ENCODE measurements at regions not wholly inside any gene's neighbourhood (a gene's known extent, or its start where the extent isn't known, plus 50 kb on each side); places are given as distances from the start of the nearest gene placed in this dataset.

DNA sequence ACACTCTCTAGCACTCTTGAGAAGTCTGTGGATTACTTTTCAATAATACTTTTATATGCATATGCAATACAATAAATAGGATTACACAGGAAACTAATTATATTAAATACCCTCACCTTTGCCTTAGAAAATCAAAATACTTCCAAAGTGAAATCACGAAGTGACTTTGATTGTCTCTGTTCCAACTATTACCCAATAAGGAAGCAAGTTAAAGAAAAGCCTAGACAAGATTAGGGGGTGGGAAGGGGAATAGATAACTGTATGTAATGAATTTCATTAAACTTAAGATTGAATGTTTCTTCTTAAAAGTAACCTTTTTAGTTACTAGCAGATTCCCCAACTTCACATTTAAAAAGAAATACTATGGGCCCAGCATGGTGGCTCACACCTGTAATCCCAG lies 66.6 kb upstream of the SOX4 start:
- Histone ChIP-seq H3K4me3 (ENCODE audit: low read length) (no peak overlapping the region), H3K9me3 (replicated peaks; ENCODE audit: low read length) (no peaks in the 10 kb centered on the region), H3K4me1 (ENCODE audit: control insufficient read depth, insufficient read depth, low read length) (no peaks in the 10 kb centered on the region), H3K27me3 (ENCODE audit: control insufficient read depth, insufficient read depth, low read length) (peaks cover 10% of the 10 kb centered on the region), H3K9ac (ENCODE audit: low read depth, low read length) (no peak overlapping the region), H3K4me2 (ENCODE audit: low read length) (no peak overlapping the region), H3K36me3 (ENCODE audit: insufficient read depth, low read length) (no peaks in the 10 kb centered on the region)

DNA sequence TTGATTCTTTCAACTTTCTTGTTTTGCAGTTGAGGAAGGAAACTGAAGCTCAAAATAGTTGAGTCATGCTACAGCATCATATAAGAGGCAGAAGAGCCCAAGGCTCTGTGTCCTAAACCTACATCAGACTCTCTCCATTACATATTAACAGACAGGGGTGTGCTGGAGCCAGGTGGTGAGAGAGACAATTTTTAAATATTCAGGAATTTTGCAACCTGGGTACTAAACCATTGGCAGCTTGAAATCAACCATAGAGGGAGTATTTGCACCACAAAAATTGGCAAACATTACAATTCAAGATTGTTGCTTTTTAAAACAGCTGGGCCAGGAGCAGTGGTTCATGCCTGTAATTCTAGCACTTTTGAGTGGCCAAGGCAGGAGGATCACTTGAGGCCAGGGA lies 65.8 kb upstream of the SOX4 start:
- no peak overlapping the region for H3K4me2 ChIP-seq (ENCODE audit: low read length)
- H3K9me3 ChIP-seq (replicated peaks; ENCODE audit: low read length) = no peaks in the 10 kb centered on the region
- H3K27me3 ChIP-seq (ENCODE audit: control insufficient read depth, insufficient read depth, low read length) = peaks cover 10% of the 10 kb centered on the region
- H3K36me3 ChIP-seq (ENCODE audit: insufficient read depth, low read length) = no peaks in the 10 kb centered on the region
- H3K4me3 ChIP-seq (ENCODE audit: low read length) = no peak overlapping the region
- no peak overlapping the region for H3K9ac ChIP-seq (ENCODE audit: low read depth, low read length)
- H3K4me1 ChIP-seq (ENCODE audit: control insufficient read depth, insufficient read depth, low read length) = no peaks in the 10 kb centered on the region

DNA sequence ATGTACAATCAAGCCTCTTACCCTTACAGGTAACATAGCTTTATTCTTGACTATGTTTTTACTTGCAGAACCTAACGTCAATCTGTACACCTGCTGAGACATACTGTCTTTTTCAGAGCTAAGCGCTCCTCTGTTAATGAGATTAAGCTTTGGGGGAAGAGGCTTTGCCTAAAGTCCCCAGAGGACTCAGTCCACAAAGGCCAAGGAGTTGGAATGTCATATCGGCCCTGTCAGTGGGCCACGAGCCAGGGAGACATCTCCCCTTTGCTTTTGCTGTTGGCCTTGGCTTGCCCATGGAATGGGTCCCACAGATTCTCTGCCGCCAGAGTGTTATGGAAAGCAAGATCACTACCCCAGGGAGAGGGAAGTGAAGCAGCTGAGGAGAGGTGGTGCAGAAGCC lies 64.1 kb upstream of the SOX4 start:
- H3K9ac ChIP-seq (ENCODE audit: low read depth, low read length) = no peak overlapping the region
- peaks cover 2% of the 10 kb centered on the region for H3K27me3 ChIP-seq (ENCODE audit: control insufficient read depth, insufficient read depth, low read length)
- H3K4me1 ChIP-seq (ENCODE audit: control insufficient read depth, insufficient read depth, low read length) = no peaks in the 10 kb centered on the region
- no peaks in the 10 kb centered on the region for H3K36me3 ChIP-seq (ENCODE audit: insufficient read depth, low read length)
- no peak overlapping the region for H3K4me2 ChIP-seq (ENCODE audit: low read length)
- H3K4me3 ChIP-seq (ENCODE audit: low read length) = no peak overlapping the region
- H3K9me3 ChIP-seq (replicated peaks; ENCODE audit: low read length) = no peaks in the 10 kb centered on the region

DNA sequence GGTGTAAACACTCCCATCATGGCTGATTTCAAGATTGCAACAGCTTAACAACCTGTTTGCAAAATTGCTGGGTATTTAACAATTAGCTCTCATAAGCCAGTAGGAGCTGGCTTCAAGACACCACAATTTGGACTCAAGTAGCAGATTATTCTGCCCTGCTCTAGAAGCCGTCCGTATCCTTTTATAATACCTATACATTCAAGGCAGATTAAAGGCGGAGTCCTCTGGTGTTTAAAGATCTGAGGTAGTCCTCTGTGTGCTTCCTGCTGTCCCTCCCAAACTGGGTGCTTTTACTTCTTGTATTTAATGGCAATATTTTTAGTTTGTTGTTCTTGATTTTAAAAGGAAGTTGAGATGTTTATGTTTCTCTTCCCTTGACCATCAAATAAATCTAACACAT lies 62.2 kb upstream of the SOX4 start:
- H3K27me3 ChIP-seq (ENCODE audit: control insufficient read depth, insufficient read depth, low read length) = no peaks in the 10 kb centered on the region
- no peak overlapping the region for H3K4me2 ChIP-seq (ENCODE audit: low read length)
- no peak overlapping the region for H3K4me3 ChIP-seq (ENCODE audit: low read length)
- H3K4me1 ChIP-seq (ENCODE audit: control insufficient read depth, insufficient read depth, low read length) = no peaks in the 10 kb centered on the region
- H3K36me3 ChIP-seq (ENCODE audit: insufficient read depth, low read length) = no peaks in the 10 kb centered on the region
- no peak overlapping the region for H3K9ac ChIP-seq (ENCODE audit: low read depth, low read length)
- H3K9me3 ChIP-seq (replicated peaks; ENCODE audit: low read length) = no peaks in the 10 kb centered on the region

DNA sequence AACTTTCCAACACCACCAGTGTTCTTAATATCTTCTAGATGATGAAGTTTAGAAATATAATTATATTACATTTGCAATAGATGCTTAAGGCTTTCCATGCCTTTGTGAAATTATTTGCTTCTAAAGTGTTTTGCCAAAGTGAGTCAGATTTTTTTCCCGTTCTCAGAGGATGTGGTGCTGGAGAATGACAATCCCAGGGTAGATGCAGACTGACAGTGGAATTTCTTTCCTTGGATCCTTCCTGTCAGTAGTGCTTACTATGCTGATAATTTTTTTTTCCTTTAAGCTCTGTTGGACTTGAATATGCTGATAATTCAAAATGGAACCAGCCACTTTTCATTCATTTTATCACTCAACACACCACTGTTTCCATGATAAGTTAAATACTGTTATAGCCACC lies 59.9 kb upstream of the SOX4 start:
- H3K9ac ChIP-seq (ENCODE audit: low read depth, low read length) = no peak overlapping the region
- no peaks in the 10 kb centered on the region for H3K9me3 ChIP-seq (replicated peaks; ENCODE audit: low read length)
- no peaks in the 10 kb centered on the region for H3K36me3 ChIP-seq (ENCODE audit: insufficient read depth, low read length)
- H3K27me3 ChIP-seq (ENCODE audit: control insufficient read depth, insufficient read depth, low read length) = no peaks in the 10 kb centered on the region
- H3K4me3 ChIP-seq (ENCODE audit: low read length) = no peak overlapping the region
- no peak overlapping the region for H3K4me2 ChIP-seq (ENCODE audit: low read length)
- peaks cover 8% of the 10 kb centered on the region for H3K4me1 ChIP-seq (ENCODE audit: control insufficient read depth, insufficient read depth, low read length)

DNA sequence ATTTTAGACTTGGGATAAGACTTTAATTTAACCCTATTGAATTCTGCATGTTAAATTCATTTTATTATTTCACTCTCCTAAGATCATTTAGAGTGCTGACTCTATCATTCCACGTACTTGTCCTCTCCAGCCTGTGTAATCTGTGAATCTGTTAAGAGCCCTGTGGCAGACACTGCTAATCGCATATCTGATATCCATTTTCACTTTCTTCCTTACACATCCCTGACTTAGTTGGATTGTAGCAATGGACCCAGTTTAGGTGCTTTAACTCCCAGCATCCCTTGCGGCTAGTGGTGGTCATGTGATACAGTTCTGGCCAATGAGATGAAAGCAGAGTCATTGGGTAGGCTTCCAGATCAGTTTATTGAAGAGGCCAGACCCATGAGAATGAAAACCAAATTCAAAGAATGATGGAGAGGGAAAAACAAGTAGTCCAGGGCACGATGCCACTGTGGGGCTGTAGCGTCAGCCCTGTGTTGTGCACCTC lies 57.2 kb upstream of the SOX4 start:
- peaks cover 8% of the 10 kb centered on the region for H3K4me1 ChIP-seq (ENCODE audit: control insufficient read depth, insufficient read depth, low read length)
- no peak overlapping the region for H3K4me3 ChIP-seq (ENCODE audit: low read length)
- H3K36me3 ChIP-seq (ENCODE audit: insufficient read depth, low read length) = no peaks in the 10 kb centered on the region
- no peaks in the 10 kb centered on the region for H3K9me3 ChIP-seq (replicated peaks; ENCODE audit: low read length)
- no peak overlapping the region for H3K4me2 ChIP-seq (ENCODE audit: low read length)
- no peaks in the 10 kb centered on the region for H3K27me3 ChIP-seq (ENCODE audit: control insufficient read depth, insufficient read depth, low read length)
- no peak overlapping the region for H3K9ac ChIP-seq (ENCODE audit: low read depth, low read length)

DNA sequence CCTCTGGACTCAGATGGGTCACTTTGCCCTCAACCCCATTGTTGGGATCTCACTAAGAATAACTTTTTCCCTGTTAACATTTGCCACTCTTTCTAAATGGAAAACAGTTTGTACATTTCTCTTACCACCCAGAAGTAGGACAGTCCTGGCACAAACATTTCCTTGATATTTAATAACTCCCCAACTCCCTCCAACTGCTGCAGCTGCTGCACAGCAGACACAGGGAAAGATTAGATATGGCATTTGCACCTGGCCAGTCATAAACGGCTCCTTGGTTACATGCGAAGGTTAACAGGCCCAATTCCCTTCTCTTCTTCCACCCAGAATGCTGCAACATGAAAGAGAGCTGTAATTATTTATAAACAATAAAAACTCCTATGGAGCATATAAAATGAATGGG lies 55.9 kb upstream of the SOX4 start:
- Histone ChIP-seq H3K4me3 (ENCODE audit: low read length) (no peak overlapping the region), H3K9me3 (replicated peaks; ENCODE audit: low read length) (no peaks in the 10 kb centered on the region), H3K27me3 (ENCODE audit: control insufficient read depth, insufficient read depth, low read length) (no peaks in the 10 kb centered on the region), H3K4me1 (ENCODE audit: control insufficient read depth, insufficient read depth, low read length) (peaks cover 8% of the 10 kb centered on the region), H3K4me2 (ENCODE audit: low read length) (no peak overlapping the region), H3K36me3 (ENCODE audit: insufficient read depth, low read length) (no peaks in the 10 kb centered on the region), H3K9ac (ENCODE audit: low read depth, low read length) (no peak overlapping the region)

DNA sequence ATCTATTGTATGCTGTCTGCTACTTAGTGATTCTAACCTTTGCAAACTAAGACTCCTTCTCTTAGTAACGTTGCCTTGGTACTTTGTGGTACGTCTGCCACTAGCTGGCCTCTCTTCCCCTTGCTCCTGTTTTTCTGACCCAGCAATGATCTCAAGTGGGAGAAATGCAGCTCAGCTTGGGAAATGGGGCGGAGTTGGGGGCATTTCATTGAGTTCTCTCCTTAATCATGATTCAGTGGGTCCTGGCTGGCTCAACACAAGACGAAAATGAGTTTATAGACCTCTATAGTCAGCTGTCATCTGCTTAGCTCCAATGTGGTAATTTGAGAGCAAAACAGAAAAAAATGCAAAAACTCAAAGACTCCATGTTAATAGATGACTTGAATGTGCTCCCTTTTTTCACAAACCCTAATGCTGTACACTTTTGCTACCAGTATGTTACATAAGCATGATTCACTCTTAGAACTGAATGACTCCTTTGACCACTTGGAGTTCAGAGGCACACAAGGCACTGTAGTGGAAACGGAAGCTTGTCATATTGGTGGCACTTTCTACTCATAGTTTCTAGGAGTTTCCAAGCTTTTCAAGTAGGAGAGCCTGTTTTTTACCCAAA lies 55.3 kb upstream of the SOX4 start:
- no peaks in the 10 kb centered on the region for H3K36me3 ChIP-seq (ENCODE audit: insufficient read depth, low read length)
- no peaks in the 10 kb centered on the region for H3K9me3 ChIP-seq (replicated peaks; ENCODE audit: low read length)
- H3K4me1 ChIP-seq (ENCODE audit: control insufficient read depth, insufficient read depth, low read length) = peaks cover 8% of the 10 kb centered on the region
- H3K9ac ChIP-seq (ENCODE audit: low read depth, low read length) = no peak overlapping the region
- peak overlapping the region; percentile 0 for H3K4me2 ChIP-seq (ENCODE audit: low read length)
- no peaks in the 10 kb centered on the region for H3K27me3 ChIP-seq (ENCODE audit: control insufficient read depth, insufficient read depth, low read length)
- H3K4me3 ChIP-seq (ENCODE audit: low read length) = no peak overlapping the region

DNA sequence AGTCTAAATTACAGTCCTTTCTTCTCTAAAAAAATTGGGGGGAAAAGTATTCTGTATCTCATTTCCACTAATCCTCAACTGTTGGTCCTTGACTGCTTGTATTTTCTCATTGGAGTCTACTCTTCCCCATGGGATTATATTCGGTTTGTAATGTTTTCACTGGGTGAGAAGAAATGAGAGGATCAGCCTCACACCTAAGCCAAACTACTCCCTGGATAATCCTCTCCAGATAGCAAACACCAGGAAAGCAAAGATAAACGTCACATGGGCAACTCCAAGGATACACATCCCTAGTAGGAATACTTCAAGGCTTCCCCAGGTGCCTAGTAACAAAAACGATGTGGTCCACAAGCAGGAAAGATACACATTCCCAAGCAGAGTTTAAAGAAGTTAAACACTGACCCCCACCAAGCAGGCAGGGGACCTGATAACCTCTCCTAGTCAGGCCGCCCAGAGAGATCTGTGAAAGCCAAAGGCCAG lies 53.9 kb upstream of the SOX4 start:
- H3K9me3 ChIP-seq (replicated peaks; ENCODE audit: low read length) = no peaks in the 10 kb centered on the region
- no peak overlapping the region for H3K9ac ChIP-seq (ENCODE audit: low read depth, low read length)
- no peaks in the 10 kb centered on the region for H3K36me3 ChIP-seq (ENCODE audit: insufficient read depth, low read length)
- no peak overlapping the region for H3K4me3 ChIP-seq (ENCODE audit: low read length)
- peaks cover 8% of the 10 kb centered on the region for H3K4me1 ChIP-seq (ENCODE audit: control insufficient read depth, insufficient read depth, low read length)
- H3K4me2 ChIP-seq (ENCODE audit: low read length) = no peak overlapping the region
- no peaks in the 10 kb centered on the region for H3K27me3 ChIP-seq (ENCODE audit: control insufficient read depth, insufficient read depth, low read length)
